ENCODE measurements at regions not wholly inside any gene's neighbourhood (a gene's known extent, or its start where the extent isn't known, plus 50 kb on each side); places are given as distances from the start of the nearest gene placed in this dataset.

- H3K4me3 ChIP-seq (ENCODE audit: insufficient read depth, low read length, poor library complexity, severe bottlenecking): no peak overlapping the region
- no peaks in the 10 kb centered on the region for H3F3A ChIP-seq (ENCODE audit: insufficient read depth)
- H3K27ac ChIP-seq (ENCODE audit: low read depth, low read length): no peak overlapping the region
- no peaks in the 10 kb centered on the region for H3K79me2 ChIP-seq (ENCODE audit: insufficient read depth, low read length)
- TF ChIP-seq CTCF (IDR thresholded peaks at IDR 0.05; ENCODE audit: insufficient read depth, low read length, poor library complexity, severe bottlenecking) (no peak), EZH2phosphoT487 (conservative IDR thresholded peaks at IDR 0.05; ENCODE audit: low read length) (no peak)
- no peaks in the 10 kb centered on the region for H3K36me3 ChIP-seq (ENCODE audit: low read length)
- H3K9ac ChIP-seq (ENCODE audit: low read length): no peak overlapping the region
- no peaks in the 10 kb centered on the region for H3K9me3 ChIP-seq (ENCODE audit: insufficient read depth, low read length)
- no peak overlapping the region for H3K4me2 ChIP-seq (ENCODE audit: low read depth, low read length, poor library complexity, severe bottlenecking)
- no peak overlapping the region for H2AFZ ChIP-seq (ENCODE audit: low read depth, low read length, severe bottlenecking)
- no peaks in the 10 kb centered on the region for H3K27me3 ChIP-seq (ENCODE audit: low read length)
- H4K20me1 ChIP-seq (ENCODE audit: low read depth, low read length): no peaks in the 10 kb centered on the region
- H3K9me2 ChIP-seq (replicated peaks; ENCODE audit: insufficient read depth, low read length): no peaks in the 10 kb centered on the region
Measured at GRCh38 chr13:87783366-87783765, 112.2 kb downstream of the SLITRK5 start.

DNA sequence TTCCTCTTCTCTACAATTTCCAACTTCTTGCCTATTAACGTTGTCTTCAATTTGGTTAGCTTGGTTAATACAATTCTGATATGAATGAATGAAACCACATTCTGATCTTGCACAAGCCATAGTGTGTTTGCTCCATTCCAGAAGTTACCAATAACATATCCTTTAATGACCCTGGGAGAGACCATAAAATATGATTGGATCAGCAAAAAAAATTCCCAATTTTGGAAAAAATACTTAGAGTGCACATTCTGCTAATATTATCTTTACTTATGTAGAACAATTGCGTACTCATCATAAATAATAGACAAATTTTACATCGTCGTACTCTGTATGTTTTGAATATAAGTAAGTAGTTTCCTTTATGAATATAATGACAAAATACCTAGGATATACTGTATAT is 117.2 kb downstream of the SLITRK5 start:
- Histone ChIP-seq H3F3A (ENCODE audit: insufficient read depth) (no peaks in the 10 kb centered on the region), H3K36me3 (ENCODE audit: low read length) (no peaks in the 10 kb centered on the region), H4K20me1 (ENCODE audit: low read depth, low read length) (no peaks in the 10 kb centered on the region), H3K4me2 (ENCODE audit: low read depth, low read length, poor library complexity, severe bottlenecking) (no peak overlapping the region), H3K27me3 (ENCODE audit: low read length) (no peaks in the 10 kb centered on the region), H2AFZ (ENCODE audit: low read depth, low read length, severe bottlenecking) (no peak overlapping the region), H3K4me3 (ENCODE audit: insufficient read depth, low read length, poor library complexity, severe bottlenecking) (no peak overlapping the region), H3K27ac (ENCODE audit: low read depth, low read length) (no peak overlapping the region), H3K9me2 (replicated peaks; ENCODE audit: insufficient read depth, low read length) (no peaks in the 10 kb centered on the region), H3K9ac (ENCODE audit: low read length) (no peak overlapping the region), H3K9me3 (ENCODE audit: insufficient read depth, low read length) (no peaks in the 10 kb centered on the region), H3K79me2 (ENCODE audit: insufficient read depth, low read length) (no peaks in the 10 kb centered on the region)
- TF ChIP-seq CTCF (IDR thresholded peaks at IDR 0.05; ENCODE audit: insufficient read depth, low read length, poor library complexity, severe bottlenecking) (no peak), EZH2phosphoT487 (conservative IDR thresholded peaks at IDR 0.05; ENCODE audit: low read length) (no peak)

GRCh38 chr13:87792878-87793277 is 121.7 kb downstream of the SLITRK5 start:
- Histone ChIP-seq H2AFZ (ENCODE audit: low read depth, low read length, severe bottlenecking) (no peak overlapping the region), H3K27ac (ENCODE audit: low read depth, low read length) (no peak overlapping the region), H3K79me2 (ENCODE audit: insufficient read depth, low read length) (no peaks in the 10 kb centered on the region), H3F3A (ENCODE audit: insufficient read depth) (no peaks in the 10 kb centered on the region), H3K36me3 (ENCODE audit: low read length) (no peaks in the 10 kb centered on the region), H3K9me3 (ENCODE audit: insufficient read depth, low read length) (no peaks in the 10 kb centered on the region), H3K4me3 (ENCODE audit: insufficient read depth, low read length, poor library complexity, severe bottlenecking) (no peak overlapping the region), H3K9me2 (replicated peaks; ENCODE audit: insufficient read depth, low read length) (no peaks in the 10 kb centered on the region), H3K4me2 (ENCODE audit: low read depth, low read length, poor library complexity, severe bottlenecking) (no peak overlapping the region), H3K9ac (ENCODE audit: low read length) (no peak overlapping the region), H3K27me3 (ENCODE audit: low read length) (no peaks in the 10 kb centered on the region), H4K20me1 (ENCODE audit: low read depth, low read length) (no peaks in the 10 kb centered on the region)
- TF ChIP-seq CTCF (IDR thresholded peaks at IDR 0.05; ENCODE audit: insufficient read depth, low read length, poor library complexity, severe bottlenecking) (no peak), EZH2phosphoT487 (conservative IDR thresholded peaks at IDR 0.05; ENCODE audit: low read length) (no peak)

DNA sequence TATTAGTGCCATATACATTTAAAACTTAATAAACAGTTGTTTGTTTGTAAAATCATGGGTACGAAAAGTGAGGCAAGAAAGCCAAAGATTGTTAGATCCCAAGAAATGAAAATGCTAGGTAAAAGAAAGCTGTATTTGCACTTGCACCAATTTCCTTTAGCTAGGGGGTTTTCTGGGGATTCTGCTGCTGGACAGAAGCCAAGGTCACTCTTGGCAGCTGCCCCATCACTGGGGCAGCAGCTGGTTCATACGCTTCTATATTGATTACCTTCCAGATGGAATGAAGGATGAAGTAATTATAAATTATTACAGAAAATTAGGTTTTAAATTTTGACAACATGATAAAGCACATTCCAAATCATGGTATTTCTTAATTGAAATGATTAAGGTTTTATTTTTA is 127.4 kb downstream of the SLITRK5 start:
- TF ChIP-seq EZH2phosphoT487 (conservative IDR thresholded peaks at IDR 0.05; ENCODE audit: low read length) (no peak), CTCF (IDR thresholded peaks at IDR 0.05; ENCODE audit: insufficient read depth, low read length, poor library complexity, severe bottlenecking) (no peak)
- no peak overlapping the region for H3K27ac ChIP-seq (ENCODE audit: low read depth, low read length)

More for the DNA sequence above, 127.4 kb downstream of the SLITRK5 start:
- no peaks in the 10 kb centered on the region for H3K9me3 ChIP-seq (ENCODE audit: insufficient read depth, low read length)
- H4K20me1 ChIP-seq (ENCODE audit: low read depth, low read length): no peaks in the 10 kb centered on the region
- H3K27me3 ChIP-seq (ENCODE audit: low read length): no peaks in the 10 kb centered on the region
- H3K9ac ChIP-seq (ENCODE audit: low read length): no peak overlapping the region
- H2AFZ ChIP-seq (ENCODE audit: low read depth, low read length, severe bottlenecking): no peak overlapping the region
- no peak overlapping the region for H3K4me3 ChIP-seq (ENCODE audit: insufficient read depth, low read length, poor library complexity, severe bottlenecking)
- no peaks in the 10 kb centered on the region for H3F3A ChIP-seq (ENCODE audit: insufficient read depth)
- no peaks in the 10 kb centered on the region for H3K36me3 ChIP-seq (ENCODE audit: low read length)
- H3K4me2 ChIP-seq (ENCODE audit: low read depth, low read length, poor library complexity, severe bottlenecking): no peak overlapping the region
- H3K9me2 ChIP-seq (replicated peaks; ENCODE audit: insufficient read depth, low read length): no peaks in the 10 kb centered on the region
- H3K79me2 ChIP-seq (ENCODE audit: insufficient read depth, low read length): no peaks in the 10 kb centered on the region
